ENCODE measurements at regions not wholly inside any gene's neighbourhood (a gene's known extent, or its start where the extent isn't known, plus 50 kb on each side); places are given as distances from the start of the nearest gene placed in this dataset.

DNA sequence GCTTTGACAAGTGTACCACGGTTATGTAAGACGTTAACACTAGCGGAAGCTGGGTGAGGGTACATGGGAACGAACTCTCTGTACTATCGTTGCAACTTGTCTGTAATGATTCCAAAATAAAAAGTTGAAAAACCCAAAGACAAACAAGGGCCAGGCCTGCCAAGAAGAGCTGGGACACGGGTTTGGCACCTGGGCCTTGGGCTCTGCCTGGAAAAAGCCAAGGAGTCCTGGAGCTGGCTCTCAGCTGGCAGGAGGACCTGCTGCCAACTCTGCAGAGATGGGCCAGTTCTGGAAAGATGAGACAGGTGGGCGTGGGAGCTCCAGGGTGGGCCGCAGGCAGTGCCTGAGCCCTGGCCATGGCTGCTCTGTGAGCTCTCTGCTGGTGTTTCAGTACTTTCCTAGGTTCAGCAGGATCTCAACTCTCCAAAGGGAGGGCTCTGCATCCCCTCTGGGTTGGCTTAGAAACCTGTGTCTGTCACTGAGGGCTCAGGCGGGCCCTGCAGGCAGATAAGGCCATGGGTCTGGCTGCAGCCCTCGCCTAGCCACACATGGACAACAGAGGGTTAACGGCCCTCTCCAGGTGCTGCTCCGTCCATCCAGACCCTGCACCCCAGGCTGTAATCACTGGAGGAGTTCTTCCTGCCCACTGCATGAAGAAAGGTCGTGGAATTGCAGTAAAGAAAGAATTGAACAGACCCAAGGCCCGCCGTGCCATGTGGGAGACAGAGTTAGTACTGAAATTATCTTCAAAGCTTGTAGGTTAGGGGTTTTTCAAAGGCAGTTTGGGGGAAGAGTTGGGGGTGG is 89.9 kb downstream of the RHOB start:
- WGBS (ENCODE audit: insufficient coverage) = 90% methylated on average over 15 of the region's 15 CpGs
- Mint-ChIP-seq H3K4me3 (no peak overlapping the region), H3K9me3 (no peaks in the 10 kb centered on the region), H3K27me3 (ENCODE audit: low read depth in 2 of 2) (peaks cover 6% of the 10 kb centered on the region in 2 donors), H3K4me1 (peaks cover 5 to 20% of the 10 kb centered on the region in 2 donors), H3K27ac (no peak overlapping the region), H3K36me3 (no peaks in the 10 kb centered on the region)
- Histone ChIP-seq H3K4me1 (ENCODE audit: control insufficient read depth, insufficient read depth, low read length) (peaks cover 11% of the 10 kb centered on the region), H3K36me3 (ENCODE audit: control insufficient read depth, insufficient read depth, low read length) (no peaks in the 10 kb centered on the region), H3K4me3 (ENCODE audit: low read length) (no peak overlapping the region), H3K9me3 (ENCODE audit: control insufficient read depth, insufficient read depth, low read length) (no peaks in the 10 kb centered on the region), H3K27ac (ENCODE audit: low read length) (no peak overlapping the region), H3K27me3 (ENCODE audit: control insufficient read depth, insufficient read depth, low read length) (no peaks in the 10 kb centered on the region)
- ATAC-seq (no peak), DNase-seq (no peak)
- intact Hi-C loops (cut with micrococcal nuclease) = no loop called here
- TF ChIP-seq, protein P1, sequence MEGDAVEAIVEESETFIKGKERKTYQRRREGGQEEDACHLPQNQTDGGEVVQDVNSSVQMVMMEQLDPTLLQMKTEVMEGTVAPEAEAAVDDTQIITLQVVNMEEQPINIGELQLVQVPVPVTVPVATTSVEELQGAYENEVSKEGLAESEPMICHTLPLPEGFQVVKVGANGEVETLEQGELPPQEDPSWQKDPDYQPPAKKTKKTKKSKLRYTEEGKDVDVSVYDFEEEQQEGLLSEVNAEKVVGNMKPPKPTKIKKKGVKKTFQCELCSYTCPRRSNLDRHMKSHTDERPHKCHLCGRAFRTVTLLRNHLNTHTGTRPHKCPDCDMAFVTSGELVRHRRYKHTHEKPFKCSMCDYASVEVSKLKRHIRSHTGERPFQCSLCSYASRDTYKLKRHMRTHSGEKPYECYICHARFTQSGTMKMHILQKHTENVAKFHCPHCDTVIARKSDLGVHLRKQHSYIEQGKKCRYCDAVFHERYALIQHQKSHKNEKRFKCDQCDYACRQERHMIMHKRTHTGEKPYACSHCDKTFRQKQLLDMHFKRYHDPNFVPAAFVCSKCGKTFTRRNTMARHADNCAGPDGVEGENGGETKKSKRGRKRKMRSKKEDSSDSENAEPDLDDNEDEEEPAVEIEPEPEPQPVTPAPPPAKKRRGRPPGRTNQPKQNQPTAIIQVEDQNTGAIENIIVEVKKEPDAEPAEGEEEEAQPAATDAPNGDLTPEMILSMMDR (IDR thresholded peaks at IDR 0.05) = no peak

DNA sequence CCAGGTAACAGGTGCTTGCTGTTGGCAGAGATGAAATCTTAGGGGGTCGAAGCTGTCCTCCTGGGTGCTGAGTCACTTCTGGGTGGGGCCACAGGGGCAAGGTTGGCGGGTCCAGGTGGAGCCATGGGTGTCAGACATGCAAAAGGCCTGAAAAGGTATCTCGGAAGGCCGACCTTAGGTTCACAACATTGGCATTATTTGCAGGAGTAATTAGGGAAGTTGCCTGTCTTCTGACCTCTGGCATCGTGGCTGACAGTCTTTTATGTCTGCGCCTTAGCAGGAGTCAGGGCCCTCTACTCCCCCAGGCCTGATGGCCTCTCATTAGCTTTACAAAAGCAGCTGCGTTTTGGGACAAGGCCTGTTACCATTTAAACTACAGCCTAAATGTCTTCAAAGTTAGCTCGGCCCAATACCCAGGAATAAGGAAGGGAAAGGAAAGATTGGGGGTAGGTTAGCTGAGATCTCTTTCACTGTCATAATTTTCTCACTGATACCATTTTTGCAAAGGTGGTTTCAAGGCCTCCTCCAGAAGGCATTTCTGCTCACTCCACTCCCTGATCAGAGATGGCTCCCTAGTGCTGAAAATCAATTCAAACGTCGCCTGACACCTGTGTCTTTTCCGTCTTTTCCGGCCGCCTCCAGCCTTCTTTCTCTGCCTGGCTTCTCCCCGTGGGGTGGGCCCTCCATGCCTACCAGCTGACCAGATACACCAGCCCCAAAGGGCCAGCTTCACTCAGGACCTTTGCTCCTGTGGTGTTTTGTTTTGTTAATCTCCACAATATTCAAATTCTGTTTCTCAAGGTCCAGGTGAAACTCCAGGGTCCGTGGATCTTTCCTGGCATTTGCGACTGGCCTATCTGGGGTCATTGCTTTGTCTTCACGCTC is 90.8 kb downstream of the RHOB start:
- Histone ChIP-seq H3K27me3 (ENCODE audit: control insufficient read depth, insufficient read depth, low read length) (no peaks in the 10 kb centered on the region), H3K4me1 (ENCODE audit: control insufficient read depth, insufficient read depth, low read length) (peaks cover 11% of the 10 kb centered on the region), H3K36me3 (ENCODE audit: control insufficient read depth, insufficient read depth, low read length) (no peaks in the 10 kb centered on the region), H3K4me3 (ENCODE audit: low read length) (no peak overlapping the region), H3K9me3 (ENCODE audit: control insufficient read depth, insufficient read depth, low read length) (no peaks in the 10 kb centered on the region), H3K27ac (ENCODE audit: low read length) (no peak overlapping the region)
- intact Hi-C loops (cut with micrococcal nuclease) = no loop called here
- Mint-ChIP-seq H3K27me3 (ENCODE audit: low read depth in 2 of 2) (peaks cover 6 to 8% of the 10 kb centered on the region in 2 donors), H3K9me3 (no peaks in the 10 kb centered on the region), H3K36me3 (no peaks in the 10 kb centered on the region), H3K4me3 (no peak overlapping the region), H3K27ac (no peak overlapping the region), H3K4me1 (peaks cover 5 to 20% of the 10 kb centered on the region in 2 donors)
- no peak for ATAC-seq
- no peak for DNase-seq
- TF ChIP-seq, protein P1 (IDR thresholded peaks at IDR 0.05) = no peak
- WGBS (ENCODE audit: insufficient coverage) = 87% methylated on average over 15 of the region's 17 CpGs

DNA sequence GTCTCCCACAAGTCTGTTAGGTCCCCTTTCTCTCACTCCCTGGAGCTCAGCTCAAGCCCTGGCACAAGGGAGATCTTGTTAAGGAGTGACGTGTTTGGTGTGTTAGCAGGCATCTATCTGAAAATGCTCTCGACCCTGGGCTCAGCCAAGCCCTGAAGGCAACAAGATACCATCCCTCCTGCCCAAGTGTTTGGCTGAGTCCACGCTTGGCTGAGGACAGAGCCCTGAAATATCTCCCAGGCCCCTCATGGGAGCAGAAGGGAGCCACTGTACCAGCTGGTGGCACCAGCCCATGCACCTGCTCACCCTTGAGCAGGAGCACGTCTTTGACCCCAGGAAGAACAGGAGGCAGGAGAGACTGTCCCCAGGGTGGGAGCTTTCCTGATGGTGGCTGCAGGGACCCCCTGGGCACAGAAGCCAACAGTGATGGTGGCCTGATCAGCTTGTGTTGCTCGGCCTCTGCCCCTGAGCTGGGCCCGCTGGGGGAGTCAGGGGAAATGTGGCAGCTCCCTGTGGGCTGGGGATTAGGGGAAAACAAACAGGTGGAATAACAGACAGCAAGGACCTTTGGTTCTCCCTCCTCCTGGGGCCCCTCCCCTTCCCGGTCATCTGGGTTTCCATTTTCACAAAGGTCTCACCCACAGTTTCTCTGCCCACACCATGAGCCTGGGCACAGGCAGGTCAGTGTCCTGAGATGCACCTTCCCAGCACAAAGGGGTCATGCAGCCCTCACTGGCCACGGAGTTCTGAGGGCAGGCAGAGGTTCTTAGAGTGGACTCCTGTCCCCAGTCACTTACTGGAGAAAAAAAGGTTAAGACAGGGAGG is 91.6 kb downstream of the RHOB start:
- ATAC-seq = peak in 1 of 3 donors; percentile 26
- intact Hi-C loops (cut with micrococcal nuclease) = no loop called here
- H3K27me3 Mint-ChIP-seq (ENCODE audit: low read depth in 2 of 2) = peaks cover 6 to 13% of the 10 kb centered on the region in 2 donors

More for the DNA sequence above, 91.6 kb downstream of the RHOB start:
- WGBS (ENCODE audit: insufficient coverage) = 66% methylated on average over 8 of the region's 8 CpGs
- H3K4me3 ChIP-seq (ENCODE audit: low read length) = no peak overlapping the region
- no peak overlapping the region for H3K27ac Mint-ChIP-seq
- H3K4me1 Mint-ChIP-seq = peaks cover 5 to 20% of the 10 kb centered on the region in 2 donors
- no peaks in the 10 kb centered on the region for H3K9me3 ChIP-seq (ENCODE audit: control insufficient read depth, insufficient read depth, low read length)
- TF ChIP-seq, protein P1 (IDR thresholded peaks at IDR 0.05) = no peak
- no peak overlapping the region for H3K27ac ChIP-seq (ENCODE audit: low read length)
- H3K9me3 Mint-ChIP-seq = no peaks in the 10 kb centered on the region
- DNase-seq = no peak
- H3K36me3 ChIP-seq (ENCODE audit: control insufficient read depth, insufficient read depth, low read length) = no peaks in the 10 kb centered on the region
- H3K4me1 ChIP-seq (ENCODE audit: control insufficient read depth, insufficient read depth, low read length) = peaks cover 11% of the 10 kb centered on the region
- no peak overlapping the region for H3K4me3 Mint-ChIP-seq
- H3K36me3 Mint-ChIP-seq = no peaks in the 10 kb centered on the region
- H3K27me3 ChIP-seq (ENCODE audit: control insufficient read depth, insufficient read depth, low read length) = no peaks in the 10 kb centered on the region
